Liver (tissue), 8 donors: ENCODE measurements at regions not wholly inside any gene's neighbourhood (a gene's known extent, or its start where the extent isn't known, plus 50 kb on each side); places are given as distances from the start of the nearest gene placed in this dataset.
"Not testable (repeated sequence)": the region's sequence is repeated elsewhere in the genome, so short reads cannot be mapped to it uniquely, and the experiment has no call there.

Experiments
- DNase-seq: peaks from one replicate; pipeline ENCODE4 v3.0.0-alpha.2; 2017; ENCODE audit warnings: low spot score
- H3K27ac ChIP-seq, 2 donors: one replicate each; pipeline ENCODE4 v1.7.0; 2013; ENCODE audit warnings: inconsistent platforms in 2 of 2, low read length in 2 of 2, control low read depth in 1 of 2, low read depth in 1 of 2, mild to moderate bottlenecking in 1 of 2
- H3K27me3 ChIP-seq, 4 donors: one replicate each; pipeline versions ENCODE4 v1.6.1 to v1.7.0; 2013; ENCODE audit warnings: low read length in 3 of 4, inconsistent platforms in 1 of 4, mild to moderate bottlenecking in 1 of 4, moderate library complexity in 1 of 4; ENCODE audit not compliant: control insufficient read depth in 4 of 4, insufficient read depth in 4 of 4
- H3K36me3 ChIP-seq, 4 donors: one replicate each; pipeline versions ENCODE4 v1.6.1 to v1.7.0; 2013; ENCODE audit warnings: low read length in 3 of 4, mild to moderate bottlenecking in 3 of 4, low read depth in 1 of 4, moderate library complexity in 1 of 4; ENCODE audit not compliant: control insufficient read depth in 4 of 4, insufficient read depth in 3 of 4
- H3K4me1 ChIP-seq, 4 donors: one replicate each; pipeline versions ENCODE4 v1.6.1 to v1.7.0; 2013; ENCODE audit warnings: low read length in 3 of 4, mild to moderate bottlenecking in 3 of 4, moderate library complexity in 1 of 4; ENCODE audit not compliant: control insufficient read depth in 4 of 4, insufficient read depth in 4 of 4
- H3K4me3 ChIP-seq, 3 donors: one replicate each; pipeline versions ENCODE4 v1.6.1 to v1.7.0; 2013; ENCODE audit warnings: low read length in 3 of 3, control low read depth in 1 of 3, low read depth in 1 of 3, mild to moderate bottlenecking in 1 of 3
- H3K9ac ChIP-seq, 2 donors: one replicate each; pipeline ENCODE4 v1.7.0; 2013; ENCODE audit warnings: low read length in 2 of 2, mild to moderate bottlenecking in 2 of 2, moderate library complexity in 2 of 2, control low read depth in 1 of 2, low read depth in 1 of 2
- H3K9me3 ChIP-seq, 4 donors: one replicate each; pipeline versions ENCODE4 v1.6.1 to v1.7.0; 2013; ENCODE audit warnings: low read length in 3 of 4; ENCODE audit not compliant: control insufficient read depth in 4 of 4
- ATF3 ChIP-seq: IDR thresholded peaks from 2 replicates; pipeline ENCODE4 v1.6.1; 2016; ENCODE audit warnings: antibody characterized with exemption
- CTCF ChIP-seq: fragments of 150-350 bp; IDR thresholded peaks from 2 replicates; pipeline ENCODE4 v1.5.1; 2017; ENCODE audit warnings: improper control_type of control experiment, low read depth, low read length; ENCODE audit not compliant: missing input control
- EGR1 ChIP-seq, 2 donors: IDR thresholded peaks; 2 replicates each; pipeline ENCODE4 v1.6.1; 2016 to 2018; ENCODE audit warnings: antibody characterized with exemption in 2 of 2, low read depth in 2 of 2
- FOXA1 ChIP-seq: IDR thresholded peaks from 2 replicates; pipeline ENCODE4 v1.6.1; 2016; ENCODE audit warnings: antibody characterized with exemption
- FOXA2 ChIP-seq: IDR thresholded peaks from 2 replicates; pipeline ENCODE4 v1.6.1; 2016; ENCODE audit warnings: antibody characterized with exemption
- GABPA ChIP-seq, 2 donors: IDR thresholded peaks in 1 of 2; conservative IDR thresholded peaks in 1 of 2; 2 replicates each; pipeline ENCODE4 v1.6.1; 2016; ENCODE audit warnings: antibody characterized with exemption in 2 of 2, mild to moderate bottlenecking in 1 of 2, moderate library complexity in 1 of 2
- HNF4A ChIP-seq, 2 donors: conservative IDR thresholded peaks; 2 replicates each; pipeline ENCODE4 v1.6.1; 2016; ENCODE audit warnings: antibody characterized with exemption in 2 of 2, mild to moderate bottlenecking in 2 of 2
- HNF4G ChIP-seq: IDR thresholded peaks from 2 replicates; pipeline ENCODE4 v1.6.1; 2016; ENCODE audit warnings: antibody characterized with exemption
- JUND ChIP-seq, 2 donors: IDR thresholded peaks; 2 replicates each; pipeline ENCODE4 v1.6.1; 2016; ENCODE audit warnings: antibody characterized with exemption in 2 of 2
- MAX ChIP-seq: IDR thresholded peaks from 2 replicates; pipeline ENCODE4 v1.6.1; 2016; ENCODE audit warnings: antibody characterized with exemption
- NR2F2 ChIP-seq: IDR thresholded peaks from 2 replicates; pipeline ENCODE4 v1.6.1; 2016; ENCODE audit warnings: antibody characterized with exemption
- RAD21 ChIP-seq, 2 donors: IDR thresholded peaks; 2 replicates each; pipeline ENCODE4 v1.6.1; 2016; ENCODE audit warnings: antibody characterized with exemption in 2 of 2, mild to moderate bottlenecking in 2 of 2
- REST ChIP-seq: IDR thresholded peaks from 2 replicates; pipeline ENCODE4 v1.6.1; 2016; ENCODE audit warnings: antibody characterized with exemption, mild to moderate bottlenecking
- RXRA ChIP-seq, 2 donors: IDR thresholded peaks; 2 replicates each; pipeline ENCODE4 v1.6.1; 2017 to 2018; ENCODE audit warnings: antibody characterized with exemption in 2 of 2, mild to moderate bottlenecking in 1 of 2
- SP1 ChIP-seq: IDR thresholded peaks from 2 replicates; pipeline ENCODE4 v1.6.1; 2018; ENCODE audit warnings: antibody characterized with exemption, mild to moderate bottlenecking
- TAF1 ChIP-seq: conservative IDR thresholded peaks from 2 replicates; pipeline ENCODE4 v1.6.1; 2016; ENCODE audit warnings: antibody characterized with exemption, mild to moderate bottlenecking
- YY1 ChIP-seq: IDR thresholded peaks from 2 replicates; pipeline ENCODE4 v1.6.1; 2016; ENCODE audit warnings: antibody characterized with exemption, mild to moderate bottlenecking
- ZBTB33 ChIP-seq: IDR thresholded peaks from 2 replicates; pipeline ENCODE4 v1.6.1; 2016; ENCODE audit warnings: antibody characterized with exemption
- WGBS: extraction: QIAGEN DNeasy Blood & Tissue Kit; methylation state at CpG from one replicate; pipeline ENCODE4 v1.1.7; 2013; 5-methylcytosine and 5-hydroxymethylcytosine counted together
- donor health status: healthy.
- donor health status: healthy.
- donor health status: healthy.
- donor health status: healthy.
- donor health status: healthy.

GRCh38 chr1:67513392-67514294 is 83.4 kb upstream of the SERBP1 start:
- H3K4me1 ChIP-seq = peaks cover 2 to 24% (median 18%) of the 10 kb centered on the region in 4 donors
- H3K27me3 ChIP-seq, H3K4me3 ChIP-seq, H3K9ac ChIP-seq, H3K36me3 ChIP-seq, DNase-seq, H3K9me3 ChIP-seq: not testable (repeated sequence)
- 54% methylated on average over 11 of the region's 11 CpGs for WGBS
- peak overlapping the region; percentile 71 to 88 for H3K27ac ChIP-seq
- peak; percentile 76 to 82 for TF ChIP-seq JUND (IDR thresholded peaks at IDR 0.05)
- TF ChIP-seq REST = peak; percentile 71
- peak; percentile 79 to 92 for TF ChIP-seq RXRA (IDR thresholded peaks at IDR 0.05)
- peak; percentile 15 for TF ChIP-seq FOXA2
- TF ChIP-seq YY1 = peak; percentile 43
- peak in 1 of 2 donors; percentile 34 for TF ChIP-seq RAD21 (IDR thresholded peaks at IDR 0.05)
- peak; percentile 74 for TF ChIP-seq ZBTB33
- TF ChIP-seq HNF4A (conservative IDR thresholded peaks at IDR 0.05) = peak; percentile 91 to 92
- peak; percentile 17 for TF ChIP-seq NR2F2
- TF ChIP-seq HNF4G = peak; percentile 49
- peak; percentile 84 for TF ChIP-seq MAX
- TF ChIP-seq SP1 = peak; percentile 89
- peak in 1 of 2 donors; percentile 27 for TF ChIP-seq EGR1 (IDR thresholded peaks at IDR 0.05; ENCODE audit: low read depth in 2 of 2)
- TF ChIP-seq GABPA (IDR thresholded peaks at IDR 0.05 in 1 of 2, conservative IDR thresholded peaks at IDR 0.05 in 1 of 2) = peak in 1 of 2 donors; percentile 25

- H3K9ac ChIP-seq = peak overlapping the region in 1 of 2 donors; percentile 83
- peak overlapping the region; percentile 71 to 88 for H3K27ac ChIP-seq
- peaks cover 0 to 2% (median 0%) of the 10 kb centered on the region in 4 donors for H3K9me3 ChIP-seq
- no peak for DNase-seq
- H3K4me3 ChIP-seq = no peak overlapping the region
- peaks cover 2 to 24% (median 18%) of the 10 kb centered on the region in 4 donors for H3K4me1 ChIP-seq
- H3K27me3 ChIP-seq = no peaks in the 10 kb centered on the region
- no peaks in the 10 kb centered on the region for H3K36me3 ChIP-seq
- WGBS = 29% methylated on average over 4 of the region's 4 CpGs
- no peak for TF ChIP-seq YY1
- TF ChIP-seq FOXA1 = no peak
- no peak for TF ChIP-seq NR2F2
- TF ChIP-seq TAF1 = no peak
- no peak for TF ChIP-seq ATF3
- no peak for TF ChIP-seq HNF4G
- TF ChIP-seq FOXA2 = no peak
- TF ChIP-seq RAD21 (IDR thresholded peaks at IDR 0.05) = no peak
- TF ChIP-seq GABPA (IDR thresholded peaks at IDR 0.05 in 1 of 2, conservative IDR thresholded peaks at IDR 0.05 in 1 of 2) = no peak
- TF ChIP-seq SP1 = no peak
- no peak for TF ChIP-seq ZBTB33
- no peak for TF ChIP-seq MAX
- TF ChIP-seq CTCF = no peak
- no peak for TF ChIP-seq HNF4A (conservative IDR thresholded peaks at IDR 0.05)
Observed at GRCh38 chr1:67514300-67514699, 84.1 kb upstream of the SERBP1 start.
